ENCODE measurements at regions not wholly inside any gene's neighbourhood (a gene's known extent, or its start where the extent isn't known, plus 50 kb on each side); places are given as distances from the start of the nearest gene placed in this dataset.

GRCh38 chr17:34413443-34414119 lies 50.5 kb upstream of the CCL1 start:
- no peak for DNase-seq

- DNase-seq, result no peak
Measured at GRCh38 chr17:34412965-34413441, 50.0 kb upstream of the CCL1 start.

Measured in stimulated activated CD4-positive, alpha-beta T cell treated with anti-CD3 and anti-CD28 coated beads, Interleukin-4, amount 100 ng/mL, for 1 hour (primary cell).